HFFc6 (cell line): ENCODE measurements at regions not wholly inside any gene's neighbourhood (a gene's known extent, or its start where the extent isn't known, plus 50 kb on each side); places are given as distances from the start of the nearest gene placed in this dataset.

Experiments used
- DNase-seq: peaks from one replicate; pipeline ENCODE4 v3.0.0-alpha.2; 2018
- H3K27ac Mint-ChIP-seq: 2 replicates; pipeline ENCODE4 v1.8.0; 2020; ENCODE audit warnings: mild to moderate bottlenecking, mixed read lengths
- H3K27me3 Mint-ChIP-seq: 2 replicates; pipeline ENCODE4 v1.8.0; 2021; ENCODE audit warnings: mild to moderate bottlenecking, moderate library complexity, mixed read lengths; ENCODE audit not compliant: insufficient read depth
- H3K36me3 Mint-ChIP-seq: 2 replicates; pipeline ENCODE4 v1.8.0; 2021; ENCODE audit warnings: low read depth, mixed read lengths
- H3K4me1 Mint-ChIP-seq: 2 replicates; pipeline ENCODE4 v1.8.0; 2020; ENCODE audit warnings: low read depth, mixed read lengths
- H3K4me3 Mint-ChIP-seq: 2 replicates; pipeline ENCODE4 v1.8.0; 2020; ENCODE audit warnings: mild to moderate bottlenecking, moderate library complexity, mixed read lengths
- H3K9me3 Mint-ChIP-seq: 2 replicates; pipeline ENCODE4 v1.8.0; 2020; ENCODE audit warnings: mild to moderate bottlenecking, mixed read lengths
- CTCF ChIP-seq: fragments of 200-600 bp; sonication (generic); IDR thresholded peaks from 2 replicates; pipeline ENCODE4 v1.5.0; 2021; ENCODE audit warnings: antibody characterized with exemption, mild to moderate bottlenecking

GRCh38 chr16:87085441-87085840 lies 231.8 kb downstream of the C16orf95 start:
- peaks cover 16% of the 10 kb centered on the region for H3K27me3 Mint-ChIP-seq
- peaks cover 15% of the 10 kb centered on the region for H3K36me3 Mint-ChIP-seq
- no peak overlapping the region for H3K4me3 Mint-ChIP-seq
- TF ChIP-seq CTCF, result no peak
- no peak for DNase-seq
- no peak overlapping the region for H3K27ac Mint-ChIP-seq
- peaks cover 25% of the 10 kb centered on the region for H3K9me3 Mint-ChIP-seq
- peaks cover 19% of the 10 kb centered on the region for H3K4me1 Mint-ChIP-seq

DNA sequence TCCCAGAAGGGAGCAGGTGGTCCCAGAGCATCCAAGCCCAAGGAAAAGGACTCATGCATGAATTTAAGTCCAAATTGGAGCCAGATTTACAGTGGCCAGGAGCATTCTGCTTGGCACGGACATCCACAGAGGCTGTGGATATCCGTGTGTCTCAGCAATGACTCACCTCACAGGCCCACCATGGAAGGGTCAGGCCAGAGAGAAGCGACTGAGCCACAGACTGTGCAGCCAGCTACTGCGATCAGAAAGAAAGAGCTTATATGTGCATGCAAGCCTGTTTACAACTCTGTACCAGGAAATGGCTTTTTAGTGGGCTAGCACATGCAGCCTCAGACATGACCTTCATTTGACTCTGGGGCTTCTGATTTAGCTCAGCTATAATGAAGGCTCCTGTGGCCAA lies 231.0 kb downstream of the C16orf95 start:
- H3K27ac Mint-ChIP-seq, result peak overlapping the region; percentile 75
- peaks cover 14% of the 10 kb centered on the region for H3K27me3 Mint-ChIP-seq
- H3K9me3 Mint-ChIP-seq, result peaks cover 18% of the 10 kb centered on the region
- TF ChIP-seq CTCF, result no peak
- peaks cover 8% of the 10 kb centered on the region; the same call in 1 of the 2 replicates for H3K36me3 Mint-ChIP-seq
- DNase-seq, result peak; percentile 34
- H3K4me1 Mint-ChIP-seq, result peaks cover 19% of the 10 kb centered on the region
- H3K4me3 Mint-ChIP-seq, result peak overlapping the region; percentile 49; the same call in 1 of the 2 replicates

- H3K36me3 Mint-ChIP-seq, result peaks cover 8% of the 10 kb centered on the region; the same call in 1 of the 2 replicates
- TF ChIP-seq CTCF, result no peak
- peak overlapping the region; percentile 75 for H3K27ac Mint-ChIP-seq
- DNase-seq, result peak; percentile 53
- H3K4me3 Mint-ChIP-seq, result peak overlapping the region; percentile 49; the same call in 1 of the 2 replicates
- peaks cover 14% of the 10 kb centered on the region for H3K9me3 Mint-ChIP-seq
- H3K4me1 Mint-ChIP-seq, result peaks cover 19% of the 10 kb centered on the region
- peaks cover 14% of the 10 kb centered on the region for H3K27me3 Mint-ChIP-seq
These were observed 230.6 kb downstream of the C16orf95 start for GRCh38 chr16:87086575-87086974.

- no peak overlapping the region for H3K4me3 Mint-ChIP-seq
- H3K9me3 Mint-ChIP-seq, result no peaks in the 10 kb centered on the region
- no peaks in the 10 kb centered on the region for H3K36me3 Mint-ChIP-seq
- no peak for DNase-seq
- no peak overlapping the region for H3K27ac Mint-ChIP-seq
- no peaks in the 10 kb centered on the region for H3K4me1 Mint-ChIP-seq
- no peak for TF ChIP-seq CTCF
- H3K27me3 Mint-ChIP-seq, result peaks cover 15% of the 10 kb centered on the region
These were observed 224.2 kb downstream of the C16orf95 start for GRCh38 chr16:87092958-87093357.

DNA sequence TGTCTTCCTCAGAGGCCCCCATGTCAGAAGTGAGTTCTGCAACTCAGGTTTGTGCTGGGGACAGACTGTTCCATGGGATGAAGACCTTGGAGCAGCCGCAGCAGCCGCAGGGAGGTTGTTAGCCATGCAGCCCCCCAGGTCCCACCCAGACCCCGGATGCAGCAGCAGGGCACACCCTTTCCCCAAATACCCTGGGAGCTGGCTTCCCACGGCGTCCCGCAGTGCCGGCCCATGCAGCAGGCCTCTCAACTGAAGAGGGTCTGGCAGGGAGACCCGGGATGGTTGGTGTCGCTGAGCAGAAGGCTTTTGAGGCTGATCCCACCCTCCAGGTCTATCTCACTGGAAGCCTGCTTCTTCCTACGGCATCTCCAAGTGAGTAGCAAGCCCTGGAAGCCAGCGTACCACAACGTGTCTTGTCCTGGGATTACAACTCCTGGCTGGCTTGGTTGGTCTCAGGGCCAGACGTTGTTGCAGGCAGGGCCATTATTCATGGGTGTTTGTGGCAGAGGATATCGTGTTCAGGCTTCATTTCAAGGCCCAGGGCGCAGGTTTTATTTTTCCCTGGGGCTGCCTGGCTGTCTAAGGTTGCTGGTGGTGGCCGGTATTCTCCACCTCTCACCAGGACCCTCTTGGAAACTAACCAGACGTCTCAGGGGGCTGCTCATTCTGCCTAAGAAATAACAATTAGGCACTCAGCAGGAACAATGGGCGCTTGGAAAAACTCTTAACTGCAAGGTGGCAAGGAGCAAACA lies 223.2 kb downstream of the C16orf95 start:
- no peak for TF ChIP-seq CTCF
- Mint-ChIP-seq H3K36me3 (no peaks in the 10 kb centered on the region), H3K4me3 (no peak overlapping the region), H3K9me3 (no peaks in the 10 kb centered on the region), H3K27me3 (peaks cover 21% of the 10 kb centered on the region), H3K27ac (no peak overlapping the region), H3K4me1 (no peaks in the 10 kb centered on the region)
- DNase-seq, result no peak
